HK-2 (cell line): ENCODE measurements at regions not wholly inside any gene's neighbourhood (a gene's known extent, or its start where the extent isn't known, plus 50 kb on each side); places are given as distances from the start of the nearest gene placed in this dataset.

Source experiments
- DNase-seq: peaks from one replicate; pipeline ENCODE4 v3.0.0-alpha.2; 2018; ENCODE audit not compliant: unreplicated experiment

DNA sequence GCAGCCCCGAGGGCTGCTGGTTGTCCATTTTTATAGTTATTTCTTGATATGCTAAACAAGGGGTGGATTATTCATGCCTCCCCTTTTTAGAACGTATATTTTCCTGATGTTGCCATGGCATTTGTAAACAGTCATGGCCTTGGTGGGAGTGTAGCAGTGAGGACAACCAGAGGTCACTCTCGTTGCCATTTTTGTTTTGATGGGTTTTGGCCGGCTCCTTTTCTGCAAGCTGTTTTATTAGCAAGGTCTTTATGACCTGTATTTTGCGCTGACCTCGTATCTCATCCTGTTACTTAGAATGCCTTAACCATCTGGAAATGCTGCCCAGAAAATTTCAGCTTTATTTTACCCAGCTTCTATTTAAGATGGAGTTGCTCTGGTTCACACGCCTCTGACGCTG is 825.8 kb upstream of the CDH2 start:
- no peak for DNase-seq

DNA sequence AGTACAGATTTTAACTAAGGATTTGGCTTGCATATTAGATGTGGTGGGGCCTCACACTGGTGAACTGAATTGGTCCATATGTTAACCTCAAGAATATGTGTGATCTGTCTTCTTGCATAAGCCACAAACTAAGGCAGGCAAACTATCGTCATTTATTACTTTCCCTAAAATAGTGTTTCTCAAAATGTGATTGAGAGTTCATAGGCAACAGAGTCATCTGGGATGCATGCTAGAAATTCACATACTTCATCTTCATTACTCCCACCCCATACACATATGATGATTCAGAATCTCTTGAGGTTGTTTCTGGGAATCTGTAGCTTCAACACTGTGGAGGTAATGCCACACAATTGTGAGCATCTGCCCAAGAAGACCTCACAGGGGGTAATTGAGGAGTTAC is 822.8 kb upstream of the CDH2 start:
- no peak for DNase-seq

- DNase-seq = no peak
Observed at GRCh38 chr18:28995319-28995718, 818.4 kb upstream of the CDH2 start.

DNA sequence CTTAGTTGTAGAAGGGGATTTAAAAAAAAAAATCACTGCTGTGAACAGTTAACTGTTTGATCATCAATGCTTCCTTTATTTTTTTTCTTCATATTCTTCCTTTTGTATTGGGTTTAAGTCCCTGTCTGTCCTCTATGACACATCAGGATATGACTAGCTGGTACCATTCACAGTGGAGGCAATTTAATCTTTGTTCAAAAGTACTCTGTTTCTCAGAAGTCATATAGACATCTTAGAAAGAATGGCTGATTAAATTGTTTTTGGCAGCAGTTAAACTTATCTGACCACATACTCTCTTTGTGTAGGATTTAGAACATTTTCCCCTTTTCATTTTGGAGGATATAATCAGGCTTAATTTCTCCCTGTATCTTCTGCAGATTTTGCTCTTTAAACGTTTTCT is 807.8 kb upstream of the CDH2 start:
- no peak for DNase-seq

GRCh38 chr18:28974504-28974903 is 797.6 kb upstream of the CDH2 start:
- DNase-seq = no peak

GRCh38 chr18:28973324-28973723 is 796.4 kb upstream of the CDH2 start:
- DNase-seq = no peak

DNA sequence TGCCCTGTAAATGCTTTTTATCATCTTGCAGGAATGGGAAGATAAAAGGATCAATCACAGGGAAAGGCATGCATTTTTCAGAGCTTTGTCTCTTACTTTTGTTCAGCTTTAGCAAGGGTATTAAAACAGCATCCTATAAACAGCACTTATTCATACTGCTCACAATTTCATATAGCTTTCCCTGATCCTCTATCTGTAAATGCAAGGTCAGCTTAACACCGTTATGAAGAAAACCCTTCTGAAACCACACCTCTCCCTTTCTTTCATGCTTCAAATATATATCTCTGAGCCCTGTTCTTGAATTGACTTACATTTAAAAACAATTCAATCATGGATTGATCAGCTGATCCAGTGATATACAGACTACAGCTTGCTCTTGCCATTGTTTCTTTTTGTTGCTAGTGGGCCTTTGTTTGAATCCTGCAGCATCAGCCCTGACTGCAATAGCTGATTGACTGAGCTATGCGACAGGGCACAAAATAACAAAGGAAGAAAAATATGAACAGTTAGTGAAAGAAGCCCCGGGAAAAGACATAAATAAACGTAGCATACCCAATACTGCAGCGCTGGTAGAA is 795.5 kb upstream of the CDH2 start:
- DNase-seq = no peak

DNA sequence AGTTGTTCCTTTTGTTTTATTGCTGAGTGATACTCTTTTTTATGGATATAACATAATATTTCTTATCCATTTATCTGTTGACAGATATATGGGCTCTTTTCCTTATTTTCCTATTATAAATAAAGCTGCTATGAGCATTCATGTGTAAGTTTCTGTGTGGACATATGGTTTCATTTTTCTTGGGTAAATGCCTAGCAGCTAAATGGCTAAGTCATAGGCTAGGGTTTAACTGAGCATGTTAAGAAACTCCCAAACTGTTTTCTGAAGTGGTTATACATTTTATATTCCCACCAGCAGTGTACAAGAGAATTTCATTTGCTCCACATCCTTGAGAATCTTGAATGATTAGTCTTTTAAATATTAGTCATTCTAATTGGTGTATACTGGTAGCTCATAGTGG is 786.6 kb upstream of the CDH2 start:
- DNase-seq = no peak

- no peak for DNase-seq
Observed at GRCh38 chr18:28961669-28962228, 784.8 kb upstream of the CDH2 start.

DNA sequence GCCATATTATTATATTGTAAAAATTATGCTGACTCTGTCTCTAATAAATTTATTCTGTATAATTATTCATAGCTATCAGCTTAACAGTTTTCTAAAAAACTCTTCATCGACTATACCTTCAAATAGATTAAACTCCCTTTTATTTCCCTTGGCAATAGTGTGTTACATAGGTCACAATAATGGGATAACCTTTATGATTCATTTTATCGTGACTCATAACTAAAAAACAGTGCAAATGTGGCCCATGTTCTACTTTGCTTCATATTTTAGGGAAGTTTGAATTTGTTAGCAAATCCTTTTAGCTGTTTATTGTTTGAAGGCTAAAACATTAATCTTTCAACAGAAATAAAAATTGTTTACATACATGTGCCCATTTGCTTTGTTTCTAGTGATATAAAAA is 783.2 kb upstream of the CDH2 start:
- DNase-seq = no peak

GRCh38 chr18:28952339-28952738 is 775.4 kb upstream of the CDH2 start:
- no peak for DNase-seq

DNA sequence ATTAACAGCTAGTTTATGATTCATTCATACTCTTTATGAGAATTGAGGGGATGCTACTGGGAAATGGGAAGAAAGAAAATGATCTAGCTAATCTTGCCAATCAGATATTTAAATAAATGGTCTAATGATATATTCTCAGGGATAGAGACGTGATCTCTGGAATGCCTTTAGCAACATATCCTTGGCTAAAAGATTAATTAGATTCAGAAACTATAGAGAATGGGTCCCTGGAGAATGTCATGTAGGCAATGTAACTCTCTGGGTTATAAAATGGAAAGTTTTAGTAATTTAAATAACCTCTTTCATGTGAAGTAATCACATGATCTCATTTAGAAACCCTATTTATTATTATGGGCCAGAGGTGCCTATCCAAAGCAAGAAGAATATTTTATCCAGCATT is 771.0 kb upstream of the CDH2 start:
- DNase-seq = no peak

GRCh38 chr18:28946471-28946870 is 769.5 kb upstream of the CDH2 start:
- no peak for DNase-seq

DNA sequence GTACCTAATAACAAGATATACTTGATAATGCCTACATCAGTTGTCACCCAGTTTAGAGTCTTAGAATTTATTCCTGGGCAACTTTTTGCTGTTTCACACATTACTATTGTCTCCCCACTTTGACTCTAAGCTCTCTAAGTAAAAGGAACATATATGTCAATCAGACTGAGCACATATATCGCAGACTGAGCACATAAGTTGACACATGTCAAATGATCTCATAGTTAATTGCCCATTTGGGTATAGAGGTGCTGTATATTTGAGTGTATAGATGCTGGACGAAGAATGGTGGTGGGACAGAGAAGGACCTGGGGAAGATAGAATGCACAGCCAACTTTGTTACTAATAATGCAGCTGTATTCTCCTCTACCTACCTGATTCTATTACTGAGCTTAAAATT is 746.0 kb upstream of the CDH2 start:
- no peak for DNase-seq

DNA sequence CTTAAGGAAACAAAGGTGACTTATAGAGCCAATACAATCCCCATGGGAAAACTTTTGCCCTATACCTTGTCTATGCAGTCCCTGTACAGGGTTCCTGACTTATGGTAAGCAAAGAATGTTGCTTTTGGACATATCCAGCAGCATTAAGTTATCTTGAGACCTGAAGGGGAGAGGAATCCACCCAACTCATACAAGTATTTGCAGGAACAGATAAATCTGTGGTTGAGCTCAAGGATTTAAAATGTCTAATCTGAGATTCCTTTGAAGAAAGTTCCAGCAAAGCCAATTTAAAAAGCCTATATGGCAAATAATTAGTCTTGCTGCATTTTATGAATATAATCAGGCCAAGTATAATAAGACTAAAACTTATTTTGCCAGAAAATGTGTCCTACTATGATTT is 739.5 kb upstream of the CDH2 start:
- no peak for DNase-seq

DNA sequence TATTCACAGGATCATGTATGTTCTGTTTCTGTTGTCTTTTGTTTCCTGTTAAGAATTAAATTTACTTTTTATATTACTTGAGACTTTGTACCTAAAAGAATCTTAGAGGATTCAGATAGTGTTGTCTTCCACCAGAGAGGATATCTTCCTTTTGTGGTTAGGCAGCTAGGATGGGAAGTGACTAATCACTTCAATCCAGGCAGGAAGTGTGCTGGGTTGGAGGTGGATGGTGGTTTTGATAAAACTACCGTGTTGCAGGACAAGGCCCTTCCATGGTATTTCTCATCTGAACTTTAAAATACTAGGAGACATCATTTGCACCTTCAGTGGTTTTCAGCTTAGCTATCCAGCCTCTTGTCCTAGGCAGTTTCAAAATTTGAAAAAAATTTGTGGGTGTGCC is 728.6 kb upstream of the CDH2 start:
- DNase-seq = peak; percentile 4

GRCh38 chr18:28904789-28905364 is 727.9 kb upstream of the CDH2 start:
- DNase-seq = no peak

DNA sequence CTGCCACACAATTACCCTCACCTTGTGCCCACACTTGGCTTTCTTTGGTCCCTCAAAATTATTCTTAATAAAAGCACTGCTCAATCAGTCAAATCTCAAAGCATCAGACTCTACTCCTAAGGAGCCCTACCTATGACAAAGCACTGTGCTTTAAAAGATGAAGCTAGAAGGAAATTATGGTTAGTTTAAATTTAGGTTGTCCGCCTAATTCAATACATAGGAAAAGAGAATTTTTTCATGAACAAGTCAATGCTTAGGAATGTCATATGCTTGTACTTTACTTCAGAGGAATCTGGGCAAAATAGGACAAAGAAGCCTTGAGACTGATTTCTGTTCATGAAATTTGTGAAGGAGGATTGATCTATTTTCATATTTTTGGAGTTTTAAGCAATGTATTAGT is 726.4 kb upstream of the CDH2 start:
- no peak for DNase-seq

DNA sequence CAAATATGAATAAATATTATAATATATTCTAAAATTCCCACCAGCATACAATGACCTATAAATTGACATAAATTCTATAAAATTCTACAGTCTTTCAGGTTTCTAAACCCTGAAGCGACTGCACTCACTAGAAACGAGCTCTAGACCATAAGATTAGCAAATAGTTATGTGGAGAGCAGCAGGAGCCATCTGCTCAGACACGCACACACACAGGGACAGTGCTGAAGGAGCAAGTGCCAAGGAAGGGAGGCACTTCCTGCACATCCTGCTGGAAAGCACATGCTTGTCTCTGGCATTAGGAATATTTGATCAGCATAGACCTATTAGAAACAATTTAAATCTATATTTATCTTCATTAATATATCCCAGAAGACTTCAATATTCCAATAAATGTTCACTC is 713.9 kb upstream of the CDH2 start:
- DNase-seq = no peak

GRCh38 chr18:28884304-28884703 is 707.4 kb upstream of the CDH2 start:
- no peak for DNase-seq

- DNase-seq = no peak
Observed at GRCh38 chr18:28880856-28881255, 703.9 kb upstream of the CDH2 start.

- DNase-seq = no peak
Observed at GRCh38 chr18:28875059-28875458, 698.1 kb upstream of the CDH2 start.

- no peak for DNase-seq
Observed at GRCh38 chr18:28863396-28863795, 686.5 kb upstream of the CDH2 start.

- no peak for DNase-seq
Observed at GRCh38 chr18:28858248-28858647, 681.3 kb upstream of the CDH2 start.
